ENCODE measurements at regions not wholly inside any gene's neighbourhood (a gene's known extent, or its start where the extent isn't known, plus 50 kb on each side); places are given as distances from the start of the nearest gene placed in this dataset.

- no peak for TF ChIP-seq ZNF232 (CRISPR knock-in tag; IDR thresholded peaks at IDR 0.05)
- TF ChIP-seq, protein P1, sequence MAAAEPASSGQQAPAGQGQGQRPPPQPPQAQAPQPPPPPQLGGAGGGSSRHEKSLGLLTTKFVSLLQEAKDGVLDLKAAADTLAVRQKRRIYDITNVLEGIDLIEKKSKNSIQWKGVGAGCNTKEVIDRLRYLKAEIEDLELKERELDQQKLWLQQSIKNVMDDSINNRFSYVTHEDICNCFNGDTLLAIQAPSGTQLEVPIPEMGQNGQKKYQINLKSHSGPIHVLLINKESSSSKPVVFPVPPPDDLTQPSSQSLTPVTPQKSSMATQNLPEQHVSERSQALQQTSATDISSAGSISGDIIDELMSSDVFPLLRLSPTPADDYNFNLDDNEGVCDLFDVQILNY (CRISPR knock-in tag; IDR thresholded peaks at IDR 0.05): no peak
- TF ChIP-seq, protein P2, sequence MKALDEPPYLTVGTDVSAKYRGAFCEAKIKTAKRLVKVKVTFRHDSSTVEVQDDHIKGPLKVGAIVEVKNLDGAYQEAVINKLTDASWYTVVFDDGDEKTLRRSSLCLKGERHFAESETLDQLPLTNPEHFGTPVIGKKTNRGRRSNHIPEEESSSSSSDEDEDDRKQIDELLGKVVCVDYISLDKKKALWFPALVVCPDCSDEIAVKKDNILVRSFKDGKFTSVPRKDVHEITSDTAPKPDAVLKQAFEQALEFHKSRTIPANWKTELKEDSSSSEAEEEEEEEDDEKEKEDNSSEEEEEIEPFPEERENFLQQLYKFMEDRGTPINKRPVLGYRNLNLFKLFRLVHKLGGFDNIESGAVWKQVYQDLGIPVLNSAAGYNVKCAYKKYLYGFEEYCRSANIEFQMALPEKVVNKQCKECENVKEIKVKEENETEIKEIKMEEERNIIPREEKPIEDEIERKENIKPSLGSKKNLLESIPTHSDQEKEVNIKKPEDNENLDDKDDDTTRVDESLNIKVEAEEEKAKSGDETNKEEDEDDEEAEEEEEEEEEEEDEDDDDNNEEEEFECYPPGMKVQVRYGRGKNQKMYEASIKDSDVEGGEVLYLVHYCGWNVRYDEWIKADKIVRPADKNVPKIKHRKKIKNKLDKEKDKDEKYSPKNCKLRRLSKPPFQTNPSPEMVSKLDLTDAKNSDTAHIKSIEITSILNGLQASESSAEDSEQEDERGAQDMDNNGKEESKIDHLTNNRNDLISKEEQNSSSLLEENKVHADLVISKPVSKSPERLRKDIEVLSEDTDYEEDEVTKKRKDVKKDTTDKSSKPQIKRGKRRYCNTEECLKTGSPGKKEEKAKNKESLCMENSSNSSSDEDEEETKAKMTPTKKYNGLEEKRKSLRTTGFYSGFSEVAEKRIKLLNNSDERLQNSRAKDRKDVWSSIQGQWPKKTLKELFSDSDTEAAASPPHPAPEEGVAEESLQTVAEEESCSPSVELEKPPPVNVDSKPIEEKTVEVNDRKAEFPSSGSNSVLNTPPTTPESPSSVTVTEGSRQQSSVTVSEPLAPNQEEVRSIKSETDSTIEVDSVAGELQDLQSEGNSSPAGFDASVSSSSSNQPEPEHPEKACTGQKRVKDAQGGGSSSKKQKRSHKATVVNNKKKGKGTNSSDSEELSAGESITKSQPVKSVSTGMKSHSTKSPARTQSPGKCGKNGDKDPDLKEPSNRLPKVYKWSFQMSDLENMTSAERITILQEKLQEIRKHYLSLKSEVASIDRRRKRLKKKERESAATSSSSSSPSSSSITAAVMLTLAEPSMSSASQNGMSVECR (CRISPR knock-in tag; IDR thresholded peaks at IDR 0.05; ENCODE audit: borderline replicate concordance): no peak
- TF ChIP-seq FOXK1 (CRISPR knock-in tag; IDR thresholded peaks at IDR 0.05): no peak
- no peak for TF ChIP-seq FOXP1 (CRISPR knock-in tag; IDR thresholded peaks at IDR 0.05; ENCODE audit: borderline replicate concordance)
These were observed 74.0 kb downstream of the DMRTA2 start (continued) for GRCh38 chr1:50349242-50349565.

- peaks cover 13% of the 10 kb centered on the region for H3K27me3 Mint-ChIP-seq (ENCODE audit: low read depth)
- no peak for TF ChIP-seq ELF4 (CRISPR knock-in tag; IDR thresholded peaks at IDR 0.05; ENCODE audit: low read depth)
- TF ChIP-seq, protein P3, sequence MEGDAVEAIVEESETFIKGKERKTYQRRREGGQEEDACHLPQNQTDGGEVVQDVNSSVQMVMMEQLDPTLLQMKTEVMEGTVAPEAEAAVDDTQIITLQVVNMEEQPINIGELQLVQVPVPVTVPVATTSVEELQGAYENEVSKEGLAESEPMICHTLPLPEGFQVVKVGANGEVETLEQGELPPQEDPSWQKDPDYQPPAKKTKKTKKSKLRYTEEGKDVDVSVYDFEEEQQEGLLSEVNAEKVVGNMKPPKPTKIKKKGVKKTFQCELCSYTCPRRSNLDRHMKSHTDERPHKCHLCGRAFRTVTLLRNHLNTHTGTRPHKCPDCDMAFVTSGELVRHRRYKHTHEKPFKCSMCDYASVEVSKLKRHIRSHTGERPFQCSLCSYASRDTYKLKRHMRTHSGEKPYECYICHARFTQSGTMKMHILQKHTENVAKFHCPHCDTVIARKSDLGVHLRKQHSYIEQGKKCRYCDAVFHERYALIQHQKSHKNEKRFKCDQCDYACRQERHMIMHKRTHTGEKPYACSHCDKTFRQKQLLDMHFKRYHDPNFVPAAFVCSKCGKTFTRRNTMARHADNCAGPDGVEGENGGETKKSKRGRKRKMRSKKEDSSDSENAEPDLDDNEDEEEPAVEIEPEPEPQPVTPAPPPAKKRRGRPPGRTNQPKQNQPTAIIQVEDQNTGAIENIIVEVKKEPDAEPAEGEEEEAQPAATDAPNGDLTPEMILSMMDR (IDR thresholded peaks at IDR 0.05): peak; percentile 83
- POLR2A ChIA-PET: no interaction called here
These were observed 74.6 kb downstream of the DMRTA2 start for GRCh38 chr1:50348449-50349241.

GRCh38 chr1:50347933-50348332, 75.3 kb downstream of the DMRTA2 start:
- ChIA-PET POLR2A (no interaction called here), CTCF (interaction anchor here (0.6 to 2.8 kb wide), 29 partner anchors 9 to 1668 kb away, joined by 3 to 31 read pairs (median 5); partner anchors contain the start of genes AGBL4 and ELAVL4)
- H3K4me1 Mint-ChIP-seq: peaks cover 13% of the 10 kb centered on the region
- H3K36me3 Mint-ChIP-seq: no peaks in the 10 kb centered on the region
- ATAC-seq (no peak), DNase-seq (ENCODE audit: low spot score) (no peak)
- H3K27ac Mint-ChIP-seq: no peak overlapping the region
- peaks cover 13% of the 10 kb centered on the region for H3K27me3 Mint-ChIP-seq (ENCODE audit: low read depth)
- H3K4me3 Mint-ChIP-seq: no peak overlapping the region
- H3K9me3 Mint-ChIP-seq: peaks cover 11% of the 10 kb centered on the region
- TF ChIP-seq AFF4 (CRISPR knock-in tag; IDR thresholded peaks at IDR 0.05; ENCODE audit: borderline replicate concordance) (no peak), ZNF121 (CRISPR knock-in tag; IDR thresholded peaks at IDR 0.05) (no peak), IRF2 (CRISPR knock-in tag; IDR thresholded peaks at IDR 0.05; ENCODE audit: borderline replicate concordance, low read depth) (no peak), MYBL2 (CRISPR knock-in tag; IDR thresholded peaks at IDR 0.05) (no peak), GABPB1 (CRISPR knock-in tag; IDR thresholded peaks at IDR 0.05) (no peak), NFATC4 (CRISPR knock-in tag; IDR thresholded peaks at IDR 0.05) (no peak), KAT7 (CRISPR knock-in tag; IDR thresholded peaks at IDR 0.05; ENCODE audit: borderline replicate concordance) (no peak), OVOL2 (CRISPR knock-in tag; IDR thresholded peaks at IDR 0.05; ENCODE audit: borderline replicate concordance) (no peak)
- TF ChIP-seq, protein P2 (CRISPR knock-in tag; IDR thresholded peaks at IDR 0.05; ENCODE audit: borderline replicate concordance): no peak

More at GRCh38 chr1:50348449-50349241, 74.6 kb downstream of the DMRTA2 start:
- CTCF ChIA-PET: interaction anchor here (0.6 to 2.8 kb wide), 36 partner anchors 8 to 1668 kb away, joined by 3 to 31 read pairs (median 4); partner anchors contain the start of genes AGBL4 and ELAVL4
- H3K27ac Mint-ChIP-seq: no peak overlapping the region
- peak; percentile 63 for DNase-seq (ENCODE audit: low spot score)
- peaks cover 13% of the 10 kb centered on the region for H3K4me1 Mint-ChIP-seq
- H3K4me3 Mint-ChIP-seq: no peak overlapping the region
- no peaks in the 10 kb centered on the region for H3K36me3 Mint-ChIP-seq
- peak; percentile 88 for ATAC-seq
- peaks cover 11% of the 10 kb centered on the region for H3K9me3 Mint-ChIP-seq

All from WTC11 (cell line).